ENCODE measurements at regions not wholly inside any gene's neighbourhood (a gene's known extent, or its start where the extent isn't known, plus 50 kb on each side); places are given as distances from the start of the nearest gene placed in this dataset.
"Not testable (repeated sequence)": the region's sequence is repeated elsewhere in the genome, so short reads cannot be mapped to it uniquely, and the experiment has no call there.

GRCh38 chr3:127046690-127047089 lies 63.8 kb downstream of the PLXNA1 start:
- not testable (repeated sequence) for DNase-seq

GRCh38 chr3:127049393-127049792 lies 66.5 kb downstream of the PLXNA1 start:
- DNase-seq, result no peak

GRCh38 chr3:127050733-127051132 lies 67.8 kb downstream of the PLXNA1 start:
- DNase-seq, result no peak

GRCh38 chr3:127052121-127052561 lies 69.2 kb downstream of the PLXNA1 start:
- DNase-seq, result peak; percentile 61 to 93 (median 87)

- DNase-seq, result no peak
Measured at GRCh38 chr3:127053026-127053425, 70.1 kb downstream of the PLXNA1 start.

GRCh38 chr3:127053450-127053849 lies 70.5 kb downstream of the PLXNA1 start:
- DNase-seq, result peak in 2 of 3 donors; percentile 58 to 82

GRCh38 chr3:127053979-127054378 lies 71.1 kb downstream of the PLXNA1 start:
- DNase-seq, result no peak

GRCh38 chr3:127056281-127056680 lies 73.4 kb downstream of the PLXNA1 start:
- no peak for DNase-seq

- no peak for DNase-seq
Measured at GRCh38 chr3:127056976-127057375, 74.1 kb downstream of the PLXNA1 start.

GRCh38 chr3:127059072-127059471 lies 76.2 kb downstream of the PLXNA1 start:
- DNase-seq, result no peak

- no peak for DNase-seq
Measured at GRCh38 chr3:127061641-127062040, 78.7 kb downstream of the PLXNA1 start.

GRCh38 chr3:127062926-127063325 lies 80.0 kb downstream of the PLXNA1 start:
- no peak for DNase-seq

- DNase-seq, result no peak
Measured at GRCh38 chr3:127063916-127064315, 81.0 kb downstream of the PLXNA1 start.

GRCh38 chr3:127064391-127065137 lies 81.6 kb downstream of the PLXNA1 start:
- DNase-seq, result no peak

GRCh38 chr3:127065138-127065427 lies 82.2 kb downstream of the PLXNA1 start:
- DNase-seq, result no peak

- DNase-seq, result peak in 1 of 3 donors; percentile 58
Measured at GRCh38 chr3:127065561-127066290, 82.8 kb downstream of the PLXNA1 start.

- DNase-seq, result no peak
Measured at GRCh38 chr3:127066635-127067034, 83.7 kb downstream of the PLXNA1 start.

GRCh38 chr3:127067116-127067910 lies 84.4 kb downstream of the PLXNA1 start:
- DNase-seq, result no peak

GRCh38 chr3:127068111-127068810 lies 85.3 kb downstream of the PLXNA1 start:
- DNase-seq, result no peak

GRCh38 chr3:127068871-127069270 lies 86.0 kb downstream of the PLXNA1 start:
- no peak for DNase-seq

GRCh38 chr3:127069814-127070440 lies 87.0 kb downstream of the PLXNA1 start:
- DNase-seq, result no peak

- DNase-seq, result no peak
Measured at GRCh38 chr3:127070776-127071175, 87.9 kb downstream of the PLXNA1 start.

Measured in muscle of back (tissue), 3 donors.